ENCODE measurements at regions not wholly inside any gene's neighbourhood (a gene's known extent, or its start where the extent isn't known, plus 50 kb on each side); places are given as distances from the start of the nearest gene placed in this dataset.

DNA sequence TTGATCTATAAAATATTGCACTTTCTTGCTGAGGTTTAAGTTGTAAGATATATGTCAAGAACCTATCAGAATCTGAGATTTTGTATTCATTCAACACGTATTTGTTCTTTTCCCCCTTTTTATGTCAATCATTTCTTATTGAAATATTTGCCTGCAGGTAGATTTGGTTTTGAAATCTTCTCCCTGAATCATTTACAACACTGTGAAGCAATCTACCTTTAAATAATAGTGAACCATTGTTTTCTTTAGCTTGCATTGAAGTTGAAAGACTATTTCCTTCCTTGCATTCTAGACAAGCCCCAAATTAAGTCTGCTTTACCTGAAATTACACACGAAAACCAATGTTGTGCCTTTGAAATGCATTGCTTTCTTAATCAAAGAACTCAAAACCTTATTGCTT, 460.2 kb downstream of the KIF2B start:
- 60 to 63% methylated on average over 2 of the region's 2 CpGs for WGBS, 2 donors
- DNase-seq (ENCODE audit: low spot score in 2 of 2), result no peak
- H3K4me3 ChIP-seq (ENCODE audit: low read depth, poor library complexity, severe bottlenecking), result no peak overlapping the region
- intact Hi-C loops (cut with DNase I; ENCODE audit: low total_unique reads), result no loop called here
- no peak for TF ChIP-seq POLR2A (IDR thresholded peaks at IDR 0.05)
- no peak for TF ChIP-seq CTCF (IDR thresholded peaks at IDR 0.05)

DNA sequence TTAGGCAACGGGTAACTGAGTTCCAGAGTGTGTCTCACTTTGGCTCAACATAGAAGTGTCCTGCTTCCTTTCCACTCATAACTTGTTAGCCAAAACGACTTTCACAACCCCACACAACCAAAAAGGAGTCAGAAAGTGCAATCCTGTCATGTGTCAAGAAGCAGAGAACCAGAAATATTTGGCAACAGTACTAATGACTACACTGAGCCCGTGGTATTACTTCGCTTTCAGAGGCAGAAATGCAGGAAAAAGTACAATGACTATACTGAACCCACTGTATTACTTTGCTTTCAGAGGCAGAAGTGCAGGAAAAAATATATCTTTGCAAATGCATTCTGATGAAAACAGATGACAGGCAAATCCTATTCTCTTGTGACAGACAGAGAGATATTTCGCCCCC, 484.6 kb downstream of the KIF2B start:
- H3K4me3 ChIP-seq (ENCODE audit: low read depth, poor library complexity, severe bottlenecking), result no peak overlapping the region
- intact Hi-C loops (cut with DNase I; ENCODE audit: low total_unique reads), result no loop called here
- TF ChIP-seq POLR2A (IDR thresholded peaks at IDR 0.05), result no peak
- no peak for TF ChIP-seq CTCF (IDR thresholded peaks at IDR 0.05)
- 60 to 70% methylated on average over 5 of the region's 5 CpGs for WGBS, 2 donors
- no peak for DNase-seq (ENCODE audit: low spot score in 2 of 2)

DNA sequence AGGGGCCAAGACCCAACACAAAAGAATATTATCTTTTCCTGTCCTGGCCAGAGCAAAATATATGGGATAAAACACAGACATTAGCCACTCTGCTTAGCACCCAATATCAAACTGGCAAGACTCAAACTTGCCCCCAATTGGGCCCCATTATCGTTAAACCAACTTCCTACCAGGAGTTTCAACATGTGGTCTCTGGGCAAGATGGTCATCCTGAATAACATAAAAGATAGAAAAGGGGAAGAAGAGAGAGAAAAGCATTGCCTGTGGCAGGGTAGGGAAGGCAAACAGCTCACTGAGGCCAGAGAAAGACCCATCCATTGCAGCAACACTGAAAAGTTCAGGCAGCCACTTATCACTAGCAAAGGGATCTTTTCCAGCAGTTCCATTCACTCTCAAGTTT, 502.1 kb downstream of the KIF2B start:
- intact Hi-C loops (cut with DNase I; ENCODE audit: low total_unique reads), result no loop called here
- no peak for DNase-seq (ENCODE audit: low spot score in 2 of 2)
- WGBS, 2 donors, result 61 to 76% methylated on average over 1 of the region's 1 CpG
- TF ChIP-seq POLR2A (IDR thresholded peaks at IDR 0.05) (no peak), CTCF (IDR thresholded peaks at IDR 0.05) (no peak)
- no peak overlapping the region for H3K4me3 ChIP-seq (ENCODE audit: low read depth, poor library complexity, severe bottlenecking)

GRCh38 chr17:54339731-54340130, 517.0 kb downstream of the KIF2B start:
- no peak for DNase-seq (ENCODE audit: low spot score in 2 of 2)
- intact Hi-C loops (cut with DNase I; ENCODE audit: low total_unique reads), result no loop called here
- no peak for TF ChIP-seq CTCF (IDR thresholded peaks at IDR 0.05)
- no peak for TF ChIP-seq POLR2A (IDR thresholded peaks at IDR 0.05)
- WGBS, 2 donors, result 83 to 95% methylated on average over 1 of the region's 1 CpG
- no peak overlapping the region for H3K4me3 ChIP-seq (ENCODE audit: low read depth, poor library complexity, severe bottlenecking)

- H3K4me3 ChIP-seq (ENCODE audit: low read depth, poor library complexity, severe bottlenecking), result no peak overlapping the region
- intact Hi-C loops (cut with DNase I; ENCODE audit: low total_unique reads), result no loop called here
- DNase-seq (ENCODE audit: low spot score in 2 of 2), result no peak
- TF ChIP-seq CTCF (IDR thresholded peaks at IDR 0.05) (no peak), POLR2A (IDR thresholded peaks at IDR 0.05) (no peak)
- 86 to 90% methylated on average over 1 of the region's 1 CpG for WGBS, 2 donors
These were observed 524.8 kb downstream of the KIF2B start for GRCh38 chr17:54347495-54347894.

- TF ChIP-seq CTCF (IDR thresholded peaks at IDR 0.05), result no peak
- no peak for TF ChIP-seq POLR2A (IDR thresholded peaks at IDR 0.05)
- DNase-seq (ENCODE audit: low spot score in 2 of 2), result no peak
- intact Hi-C loops (cut with DNase I; ENCODE audit: low total_unique reads), result no loop called here
- no peak overlapping the region for H3K4me3 ChIP-seq (ENCODE audit: low read depth, poor library complexity, severe bottlenecking)
These were observed 525.5 kb downstream of the KIF2B start for GRCh38 chr17:54348234-54348633.

Measured in lower leg skin (tissue), 4 donors.